DOHH2 (cell line): ENCODE measurements at regions not wholly inside any gene's neighbourhood (a gene's known extent, or its start where the extent isn't known, plus 50 kb on each side); places are given as distances from the start of the nearest gene placed in this dataset.
"Not testable (repeated sequence)": the region's sequence is repeated elsewhere in the genome, so short reads cannot be mapped to it uniquely, and the experiment has no call there.

ENCODE experiments used
- CTCF ChIP-seq: fragments of 200-600 bp; sonication (generic); IDR thresholded peaks from one replicate; pipeline ENCODE4 v1.5.1; 2014; ENCODE audit warnings: antibody characterized with exemption, mild to moderate bottlenecking, low read depth, low read length; ENCODE audit not compliant: poor library complexity, severe bottlenecking
- EZH2phosphoT487 ChIP-seq: fragments of 200-600 bp; sonication (generic); IDR thresholded peaks from 2 replicates; pipeline ENCODE4 v1.6.1; 2017; ENCODE audit warnings: borderline replicate concordance, mild to moderate bottlenecking, antibody characterized with exemption, low read length, moderate library complexity, mixed read lengths

DNA sequence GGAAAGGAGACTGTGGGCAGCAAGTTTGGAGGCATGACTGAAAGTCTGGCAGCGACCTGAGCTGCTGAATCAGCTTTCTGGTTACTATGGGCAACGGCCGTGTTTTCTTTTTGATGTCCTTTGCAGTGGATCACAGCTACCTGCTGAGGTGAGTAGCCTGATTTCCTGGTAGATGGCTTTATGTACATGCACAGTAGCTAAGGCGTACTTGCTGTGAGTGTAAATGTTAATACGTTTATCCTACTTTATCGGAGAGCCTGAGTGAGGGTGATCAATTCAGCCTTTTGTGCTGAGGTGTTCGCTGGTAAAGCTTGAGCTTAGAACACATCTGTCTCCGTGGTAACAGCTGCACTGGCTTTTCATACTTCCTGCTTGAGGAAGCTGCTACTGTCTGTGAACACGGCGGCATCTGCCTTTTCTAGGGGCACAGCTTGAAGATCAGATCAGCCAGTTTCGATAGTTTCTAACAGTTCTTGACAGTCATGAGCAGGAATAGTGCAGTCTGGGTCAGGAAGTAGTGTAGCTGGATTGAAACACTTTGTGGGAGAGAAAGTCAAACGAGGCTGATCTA, 129.6 kb downstream of the ART5 start:
- TF ChIP-seq CTCF, EZH2phosphoT487: not testable (repeated sequence)
